Transverse colon (tissue), 4 donors: ENCODE measurements at regions not wholly inside any gene's neighbourhood (a gene's known extent, or its start where the extent isn't known, plus 50 kb on each side); places are given as distances from the start of the nearest gene placed in this dataset.

Source experiments
- DNase-seq: peaks from one replicate; pipeline ENCODE4 v3.0.0-alpha.2; 2019
- H3K27ac ChIP-seq, 4 donors: fragments of 200-600 bp; sonication (generic); 2 replicates each; pipeline ENCODE4 v1.5.1; 2016 to 2018; ENCODE audit warnings: inconsistent platforms in 4 of 4
- H3K27me3 ChIP-seq: fragments of 200-600 bp; sonication (generic); 2 replicates; pipeline ENCODE4 v1.5.1; 2017; ENCODE audit warnings: inconsistent platforms
- H3K36me3 ChIP-seq, 4 donors: fragments of 200-600 bp; sonication (generic); 2 replicates each; pipeline ENCODE4 v1.5.1; 2017 to 2019; ENCODE audit warnings: inconsistent platforms in 4 of 4
- H3K4me1 ChIP-seq, 4 donors: fragments of 200-600 bp; sonication (generic); 2 replicates each; pipeline ENCODE4 v1.5.1; 2017 to 2020; ENCODE audit warnings: inconsistent platforms in 4 of 4
- H3K4me3 ChIP-seq, 4 donors: fragments of 200-600 bp; sonication (generic); 1 replicate in 1 of 4; 2 replicates in 3 of 4; pipeline versions ENCODE4 v1.5.1 to v1.6.1; 2017 to 2019; ENCODE audit warnings: inconsistent platforms in 4 of 4
- H3K9me3 ChIP-seq, 2 donors: fragments of 200-600 bp; sonication (generic); 2 replicates each; pipeline ENCODE4 v1.5.1; 2017 to 2019; ENCODE audit warnings: inconsistent platforms in 2 of 2
- CTCF ChIP-seq, 5 experiments: fragments of 200-600 bp in 3 of 5; fragments of 450-650 bp in 2 of 5; sonication (generic) in 3 of 5; IDR thresholded peaks; 1 replicate in 2 of 5; 2 replicates in 3 of 5; pipeline ENCODE4 v1.5.1; 2016 to 2017; ENCODE audit warnings: antibody characterized with exemption in 5 of 5, inconsistent platforms in 3 of 5, mild to moderate bottlenecking in 2 of 5, moderate library complexity in 1 of 5
- EP300 ChIP-seq: sonication (generic); formaldehyde crosslinking; IDR thresholded peaks from one replicate; pipeline ENCODE4 v1.6.1; 2017; ENCODE audit warnings: antibody characterized with exemption, low read depth
- POLR2A ChIP-seq: fragments of 450-650 bp; IDR thresholded peaks from one replicate; pipeline ENCODE4 v1.6.1; 2016; ENCODE audit warnings: antibody characterized with exemption, mild to moderate bottlenecking, moderate library complexity
- POLR2AphosphoS5 ChIP-seq, 3 donors: sonication (generic); formaldehyde crosslinking; IDR thresholded peaks; one replicate each; pipeline ENCODE4 v1.6.1; 2016; ENCODE audit warnings: antibody characterized with exemption in 3 of 3
- WGBS, 2 donors: methylation state at CpG; one replicate each; pipeline ENCODE4 v1.1.5; 2018; ENCODE audit warnings: low coverage in 1 of 2; 5-methylcytosine and 5-hydroxymethylcytosine counted together
- in situ Hi-C, 4 donors: fragments of 200-750 bp; cut with MboI; loops; one replicate each; pipeline versions ENCODE4 v1.15.0 to v1.15.1; 2017; ENCODE audit warnings: low sequenced_read_pairs in 3 of 4, low pct_ligation_motif_present in 1 of 4, low pct_unique_long_range_greater_than_20kb in 1 of 4
- intact Hi-C: fragments of 100-400 bp; cut with DNase I; formaldehyde crosslinking; loops from one replicate; pipeline ENCODE4 v1.15.1; 2023; ENCODE audit warnings: low total_unique reads

- Histone ChIP-seq H3K36me3 (no peaks in the 10 kb centered on the region), H3K4me1 (no peaks in the 10 kb centered on the region), H3K27me3 (no peaks in the 10 kb centered on the region), H3K9me3 (no peaks in the 10 kb centered on the region), H3K4me3 (no peak overlapping the region), H3K27ac (no peak overlapping the region)
- in situ Hi-C loops (no loop called here), intact Hi-C loops (no loop called here)
- no peak for DNase-seq
- no peak for TF ChIP-seq POLR2AphosphoS5 (IDR thresholded peaks at IDR 0.05)
- no peak for TF ChIP-seq CTCF (IDR thresholded peaks at IDR 0.05)
- no peak for TF ChIP-seq EP300
- TF ChIP-seq POLR2A = no peak
- WGBS, 2 donors = 83 to 96% methylated on average over 3 of the region's 3 CpGs
Observed at GRCh38 chr5:84573017-84573712, 188.5 kb upstream of the EDIL3 start.

GRCh38 chr5:84569307-84569706, 184.6 kb upstream of the EDIL3 start:
- Histone ChIP-seq H3K27me3 (no peaks in the 10 kb centered on the region), H3K4me3 (no peak overlapping the region), H3K27ac (no peak overlapping the region), H3K9me3 (no peaks in the 10 kb centered on the region), H3K36me3 (no peaks in the 10 kb centered on the region), H3K4me1 (no peaks in the 10 kb centered on the region)
- no peak for DNase-seq
- TF ChIP-seq POLR2A (no peak), CTCF (IDR thresholded peaks at IDR 0.05) (no peak), POLR2AphosphoS5 (IDR thresholded peaks at IDR 0.05) (no peak), EP300 (no peak)
- 76 to 86% methylated on average over 1 of the region's 1 CpG for WGBS, 2 donors
- intact Hi-C loops = no loop called here
- in situ Hi-C loops = no loop called here

DNA sequence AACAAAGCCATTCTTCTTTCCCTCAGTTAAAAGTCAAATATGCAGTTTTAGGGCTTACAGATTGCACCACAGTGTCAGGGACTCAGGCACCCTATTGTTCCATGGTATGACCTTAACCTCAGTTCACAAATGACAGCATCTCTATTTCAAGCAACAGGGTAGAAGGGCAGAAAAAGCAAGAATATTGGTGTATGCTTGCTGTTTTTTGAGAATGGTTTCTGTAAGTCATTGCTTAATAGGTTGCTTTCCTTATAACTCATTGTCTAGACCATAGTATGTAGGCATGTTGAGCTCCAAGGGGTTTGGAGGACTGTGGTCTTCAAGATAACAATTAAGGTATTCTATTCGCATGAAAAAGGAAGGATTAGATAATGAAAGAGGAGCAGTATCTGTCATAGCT, 183.5 kb upstream of the EDIL3 start:
- H3K27me3 ChIP-seq = no peaks in the 10 kb centered on the region
- H3K36me3 ChIP-seq = no peaks in the 10 kb centered on the region
- DNase-seq = no peak
- 79 to 88% methylated on average over 1 of the region's 1 CpG for WGBS, 2 donors
- no peak for TF ChIP-seq EP300
- no peak for TF ChIP-seq POLR2AphosphoS5 (IDR thresholded peaks at IDR 0.05)
- TF ChIP-seq POLR2A = no peak
- TF ChIP-seq CTCF (IDR thresholded peaks at IDR 0.05) = no peak
- no peaks in the 10 kb centered on the region for H3K9me3 ChIP-seq
- no peak overlapping the region for H3K27ac ChIP-seq
- intact Hi-C loops (no loop called here), in situ Hi-C loops (no loop called here)
- H3K4me3 ChIP-seq = no peak overlapping the region
- no peaks in the 10 kb centered on the region for H3K4me1 ChIP-seq

GRCh38 chr5:84565866-84566265, 181.2 kb upstream of the EDIL3 start:
- no peak for DNase-seq
- 84 to 90% methylated on average over 1 of the region's 1 CpG for WGBS, 2 donors
- Histone ChIP-seq H3K36me3 (no peaks in the 10 kb centered on the region), H3K27ac (no peak overlapping the region), H3K4me1 (no peaks in the 10 kb centered on the region), H3K27me3 (no peaks in the 10 kb centered on the region), H3K4me3 (no peak overlapping the region), H3K9me3 (no peaks in the 10 kb centered on the region)
- intact Hi-C loops (no loop called here), in situ Hi-C loops (no loop called here)
- TF ChIP-seq CTCF (IDR thresholded peaks at IDR 0.05) (no peak), POLR2AphosphoS5 (IDR thresholded peaks at IDR 0.05) (no peak), EP300 (no peak), POLR2A (no peak)
